Ishikawa (cell line): ENCODE measurements at regions not wholly inside any gene's neighbourhood (a gene's known extent, or its start where the extent isn't known, plus 50 kb on each side); places are given as distances from the start of the nearest gene placed in this dataset.

ENCODE experiments used
- CEBPB ChIP-seq: IDR thresholded peaks from 2 replicates; pipeline ENCODE4 v1.6.1; 2012
- EP300 ChIP-seq: IDR thresholded peaks from 2 replicates; pipeline ENCODE4 v1.6.1; 2012; ENCODE audit warnings: borderline replicate concordance
- MAX ChIP-seq: IDR thresholded peaks from 2 replicates; pipeline ENCODE4 v1.6.1; 2012

DNA sequence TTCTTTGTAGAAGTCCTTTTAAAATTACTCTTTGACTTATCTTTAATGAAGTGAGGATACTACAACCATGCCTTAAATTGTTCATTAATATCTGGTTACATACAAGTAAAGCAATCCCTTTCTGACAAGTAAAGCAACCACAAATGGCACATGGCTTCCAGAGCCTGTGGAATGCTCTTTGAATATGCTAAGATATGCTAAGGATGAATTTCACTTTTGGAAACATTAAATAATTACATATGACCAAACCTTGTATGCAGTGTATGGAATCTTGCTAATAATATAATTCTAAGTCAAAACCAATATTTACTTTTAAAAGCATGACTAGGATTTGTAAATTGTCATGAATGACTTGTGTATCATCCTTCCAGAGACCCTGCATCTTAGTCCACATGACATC, 1711.2 kb upstream of the CELF4 start:
- TF ChIP-seq MAX (no peak), CEBPB (no peak), EP300 (no peak)
